GM23338 (cell line): ENCODE measurements at regions not wholly inside any gene's neighbourhood (a gene's known extent, or its start where the extent isn't known, plus 50 kb on each side); places are given as distances from the start of the nearest gene placed in this dataset.

Source experiments
- ATAC-seq: fragments of 200-7000 bp; cut with Tn5 transposase; 3 replicates; pipeline ENCODE4 v1.9.1; 2020
- DNase-seq: peaks from one replicate; pipeline ENCODE4 v3.0.0-alpha.2; 2015; ENCODE audit warnings: low spot score
- H2AFZ ChIP-seq: fragments of 200-600 bp; sonication (generic); 2 replicates; pipeline ENCODE4 v1.8.0; 2016; ENCODE audit warnings: antibody characterized with exemption, mild to moderate bottlenecking, moderate library complexity
- H3F3A ChIP-seq: fragments of 200-600 bp; sonication (generic); replicated peaks from 2 replicates; pipeline ENCODE4 v1.8.0; 2017; ENCODE audit warnings: antibody characterized with exemption, mixed run types, low read depth
- H3K27ac ChIP-seq: fragments of 200-600 bp; sonication (generic); 2 replicates; pipeline ENCODE4 v1.6.1; 2016; ENCODE audit warnings: low read depth
- H3K27me3 ChIP-seq: fragments of 200-600 bp; sonication (generic); 2 replicates; pipeline ENCODE4 v1.8.0; 2016; ENCODE audit warnings: mild to moderate bottlenecking, mixed run types, moderate library complexity; ENCODE audit not compliant: insufficient read depth
- H3K36me3 ChIP-seq: fragments of 200-600 bp; sonication (generic); 2 replicates; pipeline ENCODE4 v1.8.0; 2016; ENCODE audit warnings: mild to moderate bottlenecking; ENCODE audit not compliant: insufficient read depth
- H3K4me1 ChIP-seq: fragments of 200-600 bp; sonication (generic); 2 replicates; pipeline ENCODE4 v1.8.0; 2016; ENCODE audit warnings: mild to moderate bottlenecking, moderate library complexity; ENCODE audit not compliant: insufficient read depth
- H3K4me2 ChIP-seq: fragments of 200-600 bp; sonication (generic); 2 replicates; pipeline ENCODE4 v1.7.1; 2017; ENCODE audit warnings: mixed run types
- H3K4me3 ChIP-seq: fragments of 200-600 bp; sonication (generic); 2 replicates; pipeline ENCODE4 v1.6.1; 2016; ENCODE audit warnings: mixed run types
- H3K79me2 ChIP-seq: fragments of 200-600 bp; sonication (generic); replicated peaks from 2 replicates; pipeline ENCODE4 v1.8.0; 2017; ENCODE audit warnings: mild to moderate bottlenecking; ENCODE audit not compliant: insufficient read depth
- H3K9me2 ChIP-seq: fragments of 200-600 bp; sonication (generic); 2 replicates; pipeline ENCODE4 v1.8.0; 2017; ENCODE audit not compliant: insufficient read depth
- H4K20me1 ChIP-seq: fragments of 200-600 bp; sonication (generic); replicated peaks from 2 replicates; pipeline ENCODE4 v1.8.0; 2017; ENCODE audit warnings: mild to moderate bottlenecking; ENCODE audit not compliant: insufficient read depth
- H3K27ac Mint-ChIP-seq: 2 replicates; pipeline ENCODE4 v1.8.0; 2020; ENCODE audit warnings: inconsistent platforms, mild to moderate bottlenecking, moderate library complexity, mixed read lengths
- H3K27me3 Mint-ChIP-seq: 3 replicates; pipeline ENCODE4 v1.8.0; 2022; ENCODE audit warnings: low read depth, mild to moderate bottlenecking, moderate library complexity, mixed read lengths, inconsistent platforms; ENCODE audit not compliant: insufficient read depth, poor library complexity
- H3K36me3 Mint-ChIP-seq: 3 replicates; pipeline ENCODE4 v1.8.0; 2021; ENCODE audit warnings: low read depth, mild to moderate bottlenecking, inconsistent platforms, moderate library complexity, mixed read lengths
- H3K4me1 Mint-ChIP-seq: 3 replicates; pipeline ENCODE4 v1.8.0; 2020; ENCODE audit warnings: mild to moderate bottlenecking, inconsistent platforms, mixed read lengths
- H3K4me3 Mint-ChIP-seq: 3 replicates; pipeline ENCODE4 v1.8.0; 2021; ENCODE audit warnings: moderate library complexity, mild to moderate bottlenecking, inconsistent platforms, mixed read lengths
- H3K9me3 Mint-ChIP-seq: 3 replicates; pipeline ENCODE4 v1.8.0; 2020; ENCODE audit warnings: moderate library complexity, mild to moderate bottlenecking, inconsistent platforms, mixed read lengths
- EZH2 ChIP-seq: fragments of 200-600 bp; sonication (generic); IDR thresholded peaks from one replicate; pipeline ENCODE4 v1.8.0; 2017; ENCODE audit warnings: antibody characterized with exemption, mild to moderate bottlenecking, low read depth; ENCODE audit not compliant: unreplicated experiment
- EZH2phosphoT487 ChIP-seq: fragments of 200-600 bp; sonication (generic); IDR thresholded peaks from one replicate; pipeline ENCODE4 v1.8.1; 2018; ENCODE audit warnings: antibody characterized with exemption; ENCODE audit not compliant: unreplicated experiment
- NANOG ChIP-seq: IDR thresholded peaks from 2 replicates; pipeline ENCODE4 v1.6.1; 2016; ENCODE audit warnings: antibody characterized with exemption, borderline replicate concordance
- POLR2AphosphoS5 ChIP-seq: IDR thresholded peaks from 2 replicates; pipeline ENCODE4 v1.6.1; 2016; ENCODE audit warnings: antibody characterized with exemption, low read depth
- REST ChIP-seq: IDR thresholded peaks from one replicate; pipeline ENCODE4 v1.6.1; 2018; ENCODE audit warnings: antibody characterized with exemption; ENCODE audit not compliant: unreplicated experiment
- STAT1 ChIP-seq: IDR thresholded peaks from one replicate; pipeline ENCODE4 v1.6.1; 2016; ENCODE audit warnings: antibody characterized with exemption; ENCODE audit not compliant: unreplicated experiment
- ZNF114 ChIP-seq: fragments of 250-450 bp; sonication (Bioruptor Pico); IDR thresholded peaks from 2 replicates; pipeline ENCODE4 v1.5.0; 2020; ENCODE audit warnings: mild to moderate bottlenecking, moderate library complexity
- ZNF331 ChIP-seq: fragments of 250-450 bp; sonication (Bioruptor Pico); IDR thresholded peaks from 2 replicates; pipeline ENCODE4 v1.5.0; 2020; ENCODE audit warnings: low read depth, mild to moderate bottlenecking, moderate library complexity
- TF ChIP-seq, protein P1 (sequence below), 2 experiments: fragments of 200-600 bp in 1 of 2; sonication (generic) in 1 of 2; conservative IDR thresholded peaks; 2 replicates each; pipeline versions ENCODE4 v1.5.1 to v1.6.1; 2016 to 2017; ENCODE audit warnings: antibody characterized with exemption in 2 of 2, low read depth in 2 of 2, mild to moderate bottlenecking in 2 of 2, moderate library complexity in 1 of 2
- TF ChIP-seq, protein P2 (sequence below): IDR thresholded peaks from 2 replicates; pipeline ENCODE4 v1.6.1; 2016; ENCODE audit warnings: antibody characterized with exemption

DNA sequence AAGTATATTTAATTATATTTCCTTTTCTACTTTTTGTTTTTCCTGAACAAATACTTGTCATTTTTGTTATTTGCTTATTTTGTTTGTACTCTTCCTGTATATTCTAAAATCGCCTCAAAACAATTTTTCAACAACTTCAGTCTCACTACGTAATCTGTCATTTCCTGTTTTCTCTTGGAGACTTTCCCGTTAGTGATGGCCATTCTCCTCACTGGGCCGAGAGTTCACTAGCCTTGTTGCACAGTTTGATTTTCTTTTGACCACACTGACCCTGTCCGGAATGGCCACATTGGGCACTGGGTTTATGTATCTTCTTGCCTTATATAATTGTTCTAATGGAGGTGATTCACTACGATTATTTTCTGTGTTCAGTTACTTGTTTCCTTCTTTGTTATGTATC lies 726.1 kb downstream of the FAM181B start (continued):
- TF ChIP-seq, protein P1, sequence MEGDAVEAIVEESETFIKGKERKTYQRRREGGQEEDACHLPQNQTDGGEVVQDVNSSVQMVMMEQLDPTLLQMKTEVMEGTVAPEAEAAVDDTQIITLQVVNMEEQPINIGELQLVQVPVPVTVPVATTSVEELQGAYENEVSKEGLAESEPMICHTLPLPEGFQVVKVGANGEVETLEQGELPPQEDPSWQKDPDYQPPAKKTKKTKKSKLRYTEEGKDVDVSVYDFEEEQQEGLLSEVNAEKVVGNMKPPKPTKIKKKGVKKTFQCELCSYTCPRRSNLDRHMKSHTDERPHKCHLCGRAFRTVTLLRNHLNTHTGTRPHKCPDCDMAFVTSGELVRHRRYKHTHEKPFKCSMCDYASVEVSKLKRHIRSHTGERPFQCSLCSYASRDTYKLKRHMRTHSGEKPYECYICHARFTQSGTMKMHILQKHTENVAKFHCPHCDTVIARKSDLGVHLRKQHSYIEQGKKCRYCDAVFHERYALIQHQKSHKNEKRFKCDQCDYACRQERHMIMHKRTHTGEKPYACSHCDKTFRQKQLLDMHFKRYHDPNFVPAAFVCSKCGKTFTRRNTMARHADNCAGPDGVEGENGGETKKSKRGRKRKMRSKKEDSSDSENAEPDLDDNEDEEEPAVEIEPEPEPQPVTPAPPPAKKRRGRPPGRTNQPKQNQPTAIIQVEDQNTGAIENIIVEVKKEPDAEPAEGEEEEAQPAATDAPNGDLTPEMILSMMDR (conservative IDR thresholded peaks at IDR 0.05; ENCODE audit: low read depth in 2 of 2): no peak
- TF ChIP-seq ZNF331 (CRISPR knock-in tag) (no peak), STAT1 (no peak)

DNA sequence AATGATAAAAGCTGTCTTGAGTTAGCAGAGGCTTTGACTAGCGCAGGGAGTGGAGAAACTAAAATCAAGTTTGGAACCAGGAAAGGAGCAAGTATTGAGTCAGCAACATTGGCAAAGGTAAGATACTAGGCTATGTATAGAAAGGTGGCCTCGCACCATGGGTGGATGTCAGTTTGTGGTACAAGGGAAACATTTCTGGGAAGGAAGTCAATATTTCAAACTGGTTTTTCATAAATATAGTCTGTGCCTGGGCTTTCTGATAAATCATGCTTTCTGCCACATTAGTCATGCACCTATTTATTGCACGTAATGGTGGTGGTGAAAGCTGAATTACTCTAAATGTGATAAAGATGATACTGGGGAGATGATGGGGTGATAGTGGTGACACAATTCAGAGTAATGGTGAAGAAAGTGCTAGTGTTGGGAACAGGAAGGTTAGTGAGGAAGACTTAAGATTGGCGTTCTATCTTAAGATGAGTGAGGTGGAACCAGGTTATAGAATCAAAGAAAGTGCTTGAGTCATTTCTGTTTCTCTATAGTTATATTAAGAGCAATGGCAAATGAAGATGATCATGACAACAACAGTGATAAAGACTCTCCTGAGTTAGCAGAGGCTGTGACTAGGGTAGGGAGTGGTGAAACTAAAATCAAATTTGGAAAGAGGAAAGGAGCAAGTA lies 729.0 kb downstream of the FAM181B start:
- Mint-ChIP-seq H3K27me3 (no peaks in the 10 kb centered on the region), H3K36me3 (no peaks in the 10 kb centered on the region; the same call in 2 of the 3 replicates), H3K4me1 (peaks cover 5% of the 10 kb centered on the region), H3K27ac (no peak overlapping the region), H3K9me3 (no peaks in the 10 kb centered on the region), H3K4me3 (no peak overlapping the region)
- Histone ChIP-seq H3K9me2 (0 out of 2 replicates have a peak, but pooled peaks cover 10% of the 10 kb centered on the region), H3K4me1 (peaks cover 5% of the 10 kb centered on the region; the same call in 1 of the 2 replicates), H2AFZ (no peak overlapping the region), H3K36me3 (no peaks in the 10 kb centered on the region), H3K79me2 (no peaks in the 10 kb centered on the region), H3K4me3 (no peak overlapping the region), H3K4me2 (no peak overlapping the region), H3F3A (no peaks in the 10 kb centered on the region), H3K27ac (no peak overlapping the region), H4K20me1 (no peaks in the 10 kb centered on the region), H3K27me3 (no peaks in the 10 kb centered on the region)
- no peak for TF ChIP-seq EZH2phosphoT487
- TF ChIP-seq, protein P1 (conservative IDR thresholded peaks at IDR 0.05; ENCODE audit: low read depth in 2 of 2): no peak
- TF ChIP-seq ZNF331 (CRISPR knock-in tag): no peak
- TF ChIP-seq, protein P2, sequence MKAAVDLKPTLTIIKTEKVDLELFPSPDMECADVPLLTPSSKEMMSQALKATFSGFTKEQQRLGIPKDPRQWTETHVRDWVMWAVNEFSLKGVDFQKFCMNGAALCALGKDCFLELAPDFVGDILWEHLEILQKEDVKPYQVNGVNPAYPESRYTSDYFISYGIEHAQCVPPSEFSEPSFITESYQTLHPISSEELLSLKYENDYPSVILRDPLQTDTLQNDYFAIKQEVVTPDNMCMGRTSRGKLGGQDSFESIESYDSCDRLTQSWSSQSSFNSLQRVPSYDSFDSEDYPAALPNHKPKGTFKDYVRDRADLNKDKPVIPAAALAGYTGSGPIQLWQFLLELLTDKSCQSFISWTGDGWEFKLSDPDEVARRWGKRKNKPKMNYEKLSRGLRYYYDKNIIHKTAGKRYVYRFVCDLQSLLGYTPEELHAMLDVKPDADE: no peak
- TF ChIP-seq POLR2AphosphoS5: no peak
- no peak for TF ChIP-seq EZH2
- TF ChIP-seq NANOG: no peak
- TF ChIP-seq ZNF114 (CRISPR knock-in tag): no peak
- no peak for TF ChIP-seq REST
- no peak for DNase-seq
- ATAC-seq: no peak
